ENCODE measurements at regions not wholly inside any gene's neighbourhood (a gene's known extent, or its start where the extent isn't known, plus 50 kb on each side); places are given as distances from the start of the nearest gene placed in this dataset.

- TF ChIP-seq, protein P1, sequence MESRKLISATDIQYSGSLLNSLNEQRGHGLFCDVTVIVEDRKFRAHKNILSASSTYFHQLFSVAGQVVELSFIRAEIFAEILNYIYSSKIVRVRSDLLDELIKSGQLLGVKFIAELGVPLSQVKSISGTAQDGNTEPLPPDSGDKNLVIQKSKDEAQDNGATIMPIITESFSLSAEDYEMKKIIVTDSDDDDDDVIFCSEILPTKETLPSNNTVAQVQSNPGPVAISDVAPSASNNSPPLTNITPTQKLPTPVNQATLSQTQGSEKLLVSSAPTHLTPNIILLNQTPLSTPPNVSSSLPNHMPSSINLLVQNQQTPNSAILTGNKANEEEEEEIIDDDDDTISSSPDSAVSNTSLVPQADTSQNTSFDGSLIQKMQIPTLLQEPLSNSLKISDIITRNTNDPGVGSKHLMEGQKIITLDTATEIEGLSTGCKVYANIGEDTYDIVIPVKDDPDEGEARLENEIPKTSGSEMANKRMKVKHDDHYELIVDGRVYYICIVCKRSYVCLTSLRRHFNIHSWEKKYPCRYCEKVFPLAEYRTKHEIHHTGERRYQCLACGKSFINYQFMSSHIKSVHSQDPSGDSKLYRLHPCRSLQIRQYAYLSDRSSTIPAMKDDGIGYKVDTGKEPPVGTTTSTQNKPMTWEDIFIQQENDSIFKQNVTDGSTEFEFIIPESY (IDR thresholded peaks at IDR 0.05; ENCODE audit: extremely low read depth, insufficient replicate concordance, low read length), result no peak
- TF ChIP-seq, protein P2, sequence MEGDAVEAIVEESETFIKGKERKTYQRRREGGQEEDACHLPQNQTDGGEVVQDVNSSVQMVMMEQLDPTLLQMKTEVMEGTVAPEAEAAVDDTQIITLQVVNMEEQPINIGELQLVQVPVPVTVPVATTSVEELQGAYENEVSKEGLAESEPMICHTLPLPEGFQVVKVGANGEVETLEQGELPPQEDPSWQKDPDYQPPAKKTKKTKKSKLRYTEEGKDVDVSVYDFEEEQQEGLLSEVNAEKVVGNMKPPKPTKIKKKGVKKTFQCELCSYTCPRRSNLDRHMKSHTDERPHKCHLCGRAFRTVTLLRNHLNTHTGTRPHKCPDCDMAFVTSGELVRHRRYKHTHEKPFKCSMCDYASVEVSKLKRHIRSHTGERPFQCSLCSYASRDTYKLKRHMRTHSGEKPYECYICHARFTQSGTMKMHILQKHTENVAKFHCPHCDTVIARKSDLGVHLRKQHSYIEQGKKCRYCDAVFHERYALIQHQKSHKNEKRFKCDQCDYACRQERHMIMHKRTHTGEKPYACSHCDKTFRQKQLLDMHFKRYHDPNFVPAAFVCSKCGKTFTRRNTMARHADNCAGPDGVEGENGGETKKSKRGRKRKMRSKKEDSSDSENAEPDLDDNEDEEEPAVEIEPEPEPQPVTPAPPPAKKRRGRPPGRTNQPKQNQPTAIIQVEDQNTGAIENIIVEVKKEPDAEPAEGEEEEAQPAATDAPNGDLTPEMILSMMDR (IDR thresholded peaks at IDR 0.05 in 2 of 3, conservative IDR thresholded peaks at IDR 0.05 in 1 of 3; ENCODE audit: borderline replicate concordance in 1 of 3, insufficient read depth in 1 of 3, low read depth in 2 of 3, low read length in 2 of 3), result no peak
- no peak for TF ChIP-seq RAD21 (IDR thresholded peaks at IDR 0.05; ENCODE audit: low read depth)
Observed at GRCh38 chrX:21174439-21174838, 199.8 kb upstream of the CNKSR2 start (continued).

DNA sequence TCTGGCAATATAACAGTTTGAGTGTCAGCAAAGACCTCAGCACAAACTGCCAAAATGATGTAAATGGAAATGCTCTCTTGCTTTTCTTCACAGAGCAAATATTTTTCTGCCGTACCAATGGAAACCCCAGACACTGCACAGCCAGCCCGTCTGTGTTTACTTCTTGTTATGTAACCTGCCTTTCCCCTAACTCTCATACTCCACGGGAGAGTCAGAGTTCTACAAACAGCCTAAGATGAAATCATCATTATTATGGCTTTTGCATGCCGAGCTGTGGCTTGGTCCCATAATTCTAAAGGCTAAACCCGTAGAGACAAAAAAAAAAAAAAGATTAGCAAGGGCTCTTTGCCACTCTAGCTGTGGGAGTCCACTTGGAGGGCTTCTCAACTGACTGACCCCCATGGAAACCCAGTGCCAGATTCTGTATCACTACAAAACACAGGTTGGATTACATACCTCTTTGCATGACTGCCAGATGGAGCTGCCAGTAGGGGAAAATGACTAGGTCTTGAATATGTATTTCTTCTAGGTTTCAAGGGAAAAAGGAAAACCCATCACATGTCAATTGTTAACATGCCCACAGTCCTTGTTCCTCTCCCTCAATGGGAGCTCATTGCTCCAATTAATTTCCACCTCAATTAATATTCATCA, 197.2 kb upstream of the CNKSR2 start:
- no peak overlapping the region for H3K9ac ChIP-seq (ENCODE audit: low read length)
- no peaks in the 10 kb centered on the region for H3K9me3 ChIP-seq (ENCODE audit: control insufficient read depth in 1 of 2, insufficient read depth in 1 of 2, low read depth in 1 of 2, low read length in 2 of 2)
- H4K20me1 ChIP-seq (ENCODE audit: insufficient read depth), result no peaks in the 10 kb centered on the region
- no peaks in the 10 kb centered on the region for H3K4me1 ChIP-seq (ENCODE audit: control insufficient read depth in 1 of 2, insufficient read depth in 2 of 2, low read length in 2 of 2)
- H3K4me2 ChIP-seq (ENCODE audit: low read length), result no peak overlapping the region
- H3K27me3 ChIP-seq (ENCODE audit: insufficient read depth, low read length), result no peaks in the 10 kb centered on the region
- ChIA-PET CTCF (no interaction called here), RAD21 (ENCODE audit: low non-redundant PET in 1 of 2, low total read pairs in 2 of 2, uncharacterized antibody in 2 of 2, unreplicated experiment in 2 of 2) (no interaction called here), POLR2A (no interaction called here)
- no peak overlapping the region for H3K27ac ChIP-seq (ENCODE audit: low read depth, low read length)
- DNase-seq (ENCODE audit: low read depth, low spot score), result no peak
- BruUV-seq (replicated peaks), result no TSS peak
- TF ChIP-seq CBX3 (IDR thresholded peaks at IDR 0.05; ENCODE audit: low read depth) (no peak), POLR2A (IDR thresholded peaks at IDR 0.05; ENCODE audit: borderline replicate concordance, extremely low read depth, insufficient read depth, insufficient read length) (no peak), ZFX (IDR thresholded peaks at IDR 0.05) (no peak), FOSL1 (IDR thresholded peaks at IDR 0.05; ENCODE audit: low read depth) (no peak), YY1 (IDR thresholded peaks at IDR 0.05; ENCODE audit: extremely low read depth, insufficient replicate concordance, low read depth, low read length) (no peak), SIN3A (IDR thresholded peaks at IDR 0.05; ENCODE audit: low read depth) (no peak)
- H3K36me3 ChIP-seq (ENCODE audit: control insufficient read depth in 1 of 2, insufficient read depth in 2 of 2, low read length in 2 of 2), result no peaks in the 10 kb centered on the region
- H2AFZ ChIP-seq (ENCODE audit: low read depth, low read length, poor library complexity, severe bottlenecking), result no peak overlapping the region
- no peak overlapping the region for H3K4me3 ChIP-seq (replicated peaks in 1 of 2; ENCODE audit: low read depth in 1 of 2, low read length in 2 of 2)
- no peaks in the 10 kb centered on the region for H3K79me2 ChIP-seq (ENCODE audit: insufficient read depth, low read length)
- ATAC-seq, result no peak
- intact Hi-C loops (cut with micrococcal nuclease), result no loop called here
- no peaks in the 10 kb centered on the region for H3K9me2 ChIP-seq (ENCODE audit: insufficient read depth)
